ENCODE measurements at regions not wholly inside any gene's neighbourhood (a gene's known extent, or its start where the extent isn't known, plus 50 kb on each side); places are given as distances from the start of the nearest gene placed in this dataset.
"Not testable (repeated sequence)": the region's sequence is repeated elsewhere in the genome, so short reads cannot be mapped to it uniquely, and the experiment has no call there.

DNA sequence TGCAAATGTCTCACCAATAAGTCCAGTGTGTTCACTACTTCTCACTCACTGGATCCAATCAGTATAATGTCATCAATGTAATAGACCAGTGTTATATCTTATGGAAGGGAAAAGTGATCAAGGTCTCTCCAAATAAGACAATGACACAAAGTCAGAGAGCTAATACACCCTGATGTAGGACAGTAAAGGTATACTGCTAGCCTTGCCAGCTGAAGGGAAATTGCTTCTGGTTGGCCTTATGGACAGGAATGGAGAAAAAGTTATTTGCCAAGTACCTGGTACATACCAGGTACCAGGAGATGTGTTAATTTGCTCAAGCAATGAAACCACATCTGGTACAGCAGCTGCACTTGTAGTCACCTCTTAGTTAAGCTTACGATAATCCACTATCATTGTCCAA lies 141.0 kb downstream of the LTN1 start:
- ATAC-seq (ENCODE audit: low FRiP score in 2 of 2) (no peak), DNase-seq (no peak)
- WGBS, 2 donors: 96 to 100% methylated on average over 1 of the region's 1 CpG
- no peaks in the 10 kb centered on the region for H3K36me3 ChIP-seq
- no peaks in the 10 kb centered on the region for H3K4me1 ChIP-seq
- H3K4me3 ChIP-seq: no peak overlapping the region
- TF ChIP-seq CTCF (IDR thresholded peaks at IDR 0.05): no peak
- TF ChIP-seq EP300 (IDR thresholded peaks at IDR 0.05): no peak
- no peak for TF ChIP-seq POLR2A (IDR thresholded peaks at IDR 0.05)
- TF ChIP-seq POLR2AphosphoS5 (IDR thresholded peaks at IDR 0.05): no peak
- H3K27me3 ChIP-seq: no peaks in the 10 kb centered on the region
- H3K27ac ChIP-seq: no peak overlapping the region
- H3K9me3 ChIP-seq: no peaks in the 10 kb centered on the region

DNA sequence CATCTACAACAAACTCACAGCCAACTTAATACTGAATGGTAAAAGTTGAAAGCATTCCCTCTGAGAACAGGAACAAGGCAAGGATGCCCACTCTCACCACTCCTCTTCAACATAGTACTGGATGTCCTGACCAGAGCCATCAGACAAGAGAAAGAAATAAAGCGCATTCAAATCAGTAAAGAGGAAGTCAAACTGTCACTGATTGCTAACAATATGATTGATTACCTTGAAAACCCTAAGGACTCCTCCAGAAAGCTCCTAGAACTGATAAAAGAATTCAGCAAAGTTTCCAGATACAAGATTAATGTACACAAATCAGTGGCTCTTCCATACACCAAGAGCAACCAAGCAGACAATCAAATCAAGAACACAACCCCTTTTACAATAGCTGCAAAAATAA lies 153.4 kb downstream of the LTN1 start:
- not testable (repeated sequence) for H3K27me3 ChIP-seq; DNase-seq; H3K4me3 ChIP-seq; H3K36me3 ChIP-seq; H3K27ac ChIP-seq; H3K9me3 ChIP-seq; ATAC-seq (ENCODE audit: low FRiP score in 2 of 2); H3K4me1 ChIP-seq
- 81 to 89% methylated on average over 1 of the region's 1 CpG for WGBS, 2 donors

GRCh38 chr21:28837426-28837825 lies 155.3 kb downstream of the LTN1 start:
- H3K27ac ChIP-seq; ATAC-seq (ENCODE audit: low FRiP score in 2 of 2); H3K4me1 ChIP-seq; H3K36me3 ChIP-seq; H3K27me3 ChIP-seq; H3K9me3 ChIP-seq; DNase-seq; H3K4me3 ChIP-seq: not testable (repeated sequence)
- 29 to 65% methylated on average over 1 of the region's 1 CpG for WGBS, 2 donors

DNA sequence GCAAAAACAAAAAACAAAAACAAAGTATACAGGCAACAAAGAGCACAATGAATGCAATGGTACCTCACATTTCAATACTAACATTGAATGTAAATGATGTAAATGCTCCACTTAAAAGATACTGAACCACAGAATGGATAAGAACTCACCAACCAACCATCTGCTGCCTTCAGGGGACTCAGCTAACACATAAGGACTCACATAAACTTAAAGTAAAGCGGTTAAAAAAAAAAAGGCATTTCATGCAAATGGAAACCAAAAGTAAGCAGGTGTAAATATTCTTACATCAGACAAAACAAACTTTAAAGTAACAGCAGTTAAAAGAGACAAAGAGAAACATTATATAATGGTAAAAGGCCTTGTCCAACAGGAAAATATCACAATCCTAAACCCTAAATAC lies 156.1 kb downstream of the LTN1 start:
- 88 to 94% methylated on average over 1 of the region's 1 CpG for WGBS, 2 donors

GRCh38 chr21:28834335-28835238 lies 158.1 kb downstream of the LTN1 start:
- TF ChIP-seq POLR2A (IDR thresholded peaks at IDR 0.05) (no peak), CTCF (IDR thresholded peaks at IDR 0.05) (no peak), POLR2AphosphoS5 (IDR thresholded peaks at IDR 0.05) (no peak), EP300 (IDR thresholded peaks at IDR 0.05) (no peak)
- H3K36me3 ChIP-seq: no peaks in the 10 kb centered on the region
- 84 to 94% methylated on average over 4 to 6 of the region's 6 CpGs for WGBS, 2 donors

More for the DNA sequence above, 156.1 kb downstream of the LTN1 start:
- not testable (repeated sequence) for H3K27me3 ChIP-seq; H3K27ac ChIP-seq; ATAC-seq (ENCODE audit: low FRiP score in 2 of 2); H3K36me3 ChIP-seq; H3K9me3 ChIP-seq; H3K4me1 ChIP-seq; H3K4me3 ChIP-seq; DNase-seq

GRCh38 chr21:28833609-28834008 lies 159.1 kb downstream of the LTN1 start:
- no peak for TF ChIP-seq POLR2AphosphoS5 (IDR thresholded peaks at IDR 0.05)
- Histone ChIP-seq H3K27ac (no peak overlapping the region), H3K9me3 (no peaks in the 10 kb centered on the region), H3K4me3 (no peak overlapping the region), H3K36me3 (no peaks in the 10 kb centered on the region), H3K27me3 (no peaks in the 10 kb centered on the region), H3K4me1 (no peaks in the 10 kb centered on the region)
- DNase-seq (no peak), ATAC-seq (ENCODE audit: low FRiP score in 2 of 2) (no peak)
- WGBS, 2 donors: 88 to 94% methylated on average over 3 of the region's 3 CpGs

More at GRCh38 chr21:28834335-28835238, 158.1 kb downstream of the LTN1 start:
- no peak for DNase-seq
- H3K27me3 ChIP-seq: no peaks in the 10 kb centered on the region
- H3K27ac ChIP-seq: no peak overlapping the region
- H3K4me1 ChIP-seq: no peaks in the 10 kb centered on the region
- ATAC-seq (ENCODE audit: low FRiP score in 2 of 2): no peak
- no peaks in the 10 kb centered on the region for H3K9me3 ChIP-seq
- no peak overlapping the region for H3K4me3 ChIP-seq

- DNase-seq: no peak
- no peak for TF ChIP-seq POLR2A (IDR thresholded peaks at IDR 0.05)
- TF ChIP-seq CTCF (IDR thresholded peaks at IDR 0.05): no peak
- TF ChIP-seq POLR2AphosphoS5 (IDR thresholded peaks at IDR 0.05): no peak
- no peak for TF ChIP-seq EP300 (IDR thresholded peaks at IDR 0.05)
- no peak overlapping the region for H3K4me3 ChIP-seq
- no peak for ATAC-seq (ENCODE audit: low FRiP score in 2 of 2)
- H3K36me3 ChIP-seq: no peaks in the 10 kb centered on the region
- no peaks in the 10 kb centered on the region for H3K27me3 ChIP-seq
- H3K9me3 ChIP-seq: no peaks in the 10 kb centered on the region
- WGBS, 2 donors: 97 to 100% methylated on average over 1 of the region's 1 CpG
- H3K4me1 ChIP-seq: no peaks in the 10 kb centered on the region
- H3K27ac ChIP-seq: no peak overlapping the region
These were observed 159.5 kb downstream of the LTN1 start for GRCh38 chr21:28833182-28833581.
